GM23338 (cell line): ENCODE measurements at regions not wholly inside any gene's neighbourhood (a gene's known extent, or its start where the extent isn't known, plus 50 kb on each side); places are given as distances from the start of the nearest gene placed in this dataset.

Experiments
- ATAC-seq: fragments of 200-7000 bp; cut with Tn5 transposase; 3 replicates; pipeline ENCODE4 v1.9.1; 2020
- DNase-seq: peaks from one replicate; pipeline ENCODE4 v3.0.0-alpha.2; 2015; ENCODE audit warnings: low spot score
- H2AFZ ChIP-seq: fragments of 200-600 bp; sonication (generic); 2 replicates; pipeline ENCODE4 v1.8.0; 2016; ENCODE audit warnings: antibody characterized with exemption, mild to moderate bottlenecking, moderate library complexity
- H3F3A ChIP-seq: fragments of 200-600 bp; sonication (generic); replicated peaks from 2 replicates; pipeline ENCODE4 v1.8.0; 2017; ENCODE audit warnings: antibody characterized with exemption, mixed run types, low read depth
- H3K27ac ChIP-seq: fragments of 200-600 bp; sonication (generic); 2 replicates; pipeline ENCODE4 v1.6.1; 2016; ENCODE audit warnings: low read depth
- H3K27me3 ChIP-seq: fragments of 200-600 bp; sonication (generic); 2 replicates; pipeline ENCODE4 v1.8.0; 2016; ENCODE audit warnings: mild to moderate bottlenecking, mixed run types, moderate library complexity; ENCODE audit not compliant: insufficient read depth
- H3K36me3 ChIP-seq: fragments of 200-600 bp; sonication (generic); 2 replicates; pipeline ENCODE4 v1.8.0; 2016; ENCODE audit warnings: mild to moderate bottlenecking; ENCODE audit not compliant: insufficient read depth
- H3K4me1 ChIP-seq: fragments of 200-600 bp; sonication (generic); 2 replicates; pipeline ENCODE4 v1.8.0; 2016; ENCODE audit warnings: mild to moderate bottlenecking, moderate library complexity; ENCODE audit not compliant: insufficient read depth
- H3K4me2 ChIP-seq: fragments of 200-600 bp; sonication (generic); 2 replicates; pipeline ENCODE4 v1.7.1; 2017; ENCODE audit warnings: mixed run types
- H3K4me3 ChIP-seq: fragments of 200-600 bp; sonication (generic); 2 replicates; pipeline ENCODE4 v1.6.1; 2016; ENCODE audit warnings: mixed run types
- H3K79me2 ChIP-seq: fragments of 200-600 bp; sonication (generic); replicated peaks from 2 replicates; pipeline ENCODE4 v1.8.0; 2017; ENCODE audit warnings: mild to moderate bottlenecking; ENCODE audit not compliant: insufficient read depth
- H3K9me2 ChIP-seq: fragments of 200-600 bp; sonication (generic); 2 replicates; pipeline ENCODE4 v1.8.0; 2017; ENCODE audit not compliant: insufficient read depth
- H4K20me1 ChIP-seq: fragments of 200-600 bp; sonication (generic); replicated peaks from 2 replicates; pipeline ENCODE4 v1.8.0; 2017; ENCODE audit warnings: mild to moderate bottlenecking; ENCODE audit not compliant: insufficient read depth
- H3K27ac Mint-ChIP-seq: 2 replicates; pipeline ENCODE4 v1.8.0; 2020; ENCODE audit warnings: inconsistent platforms, mild to moderate bottlenecking, moderate library complexity, mixed read lengths
- H3K27me3 Mint-ChIP-seq: 3 replicates; pipeline ENCODE4 v1.8.0; 2022; ENCODE audit warnings: low read depth, mild to moderate bottlenecking, moderate library complexity, mixed read lengths, inconsistent platforms; ENCODE audit not compliant: insufficient read depth, poor library complexity
- H3K36me3 Mint-ChIP-seq: 3 replicates; pipeline ENCODE4 v1.8.0; 2021; ENCODE audit warnings: low read depth, mild to moderate bottlenecking, inconsistent platforms, moderate library complexity, mixed read lengths
- H3K4me1 Mint-ChIP-seq: 3 replicates; pipeline ENCODE4 v1.8.0; 2020; ENCODE audit warnings: mild to moderate bottlenecking, inconsistent platforms, mixed read lengths
- H3K4me3 Mint-ChIP-seq: 3 replicates; pipeline ENCODE4 v1.8.0; 2021; ENCODE audit warnings: moderate library complexity, mild to moderate bottlenecking, inconsistent platforms, mixed read lengths
- H3K9me3 Mint-ChIP-seq: 3 replicates; pipeline ENCODE4 v1.8.0; 2020; ENCODE audit warnings: moderate library complexity, mild to moderate bottlenecking, inconsistent platforms, mixed read lengths
- CREB1 ChIP-seq: fragments of 250-450 bp; sonication (Bioruptor Pico); IDR thresholded peaks from 2 replicates; pipeline ENCODE4 v1.5.0; 2020; ENCODE audit warnings: low read depth, mild to moderate bottlenecking, moderate library complexity
- EZH2 ChIP-seq: fragments of 200-600 bp; sonication (generic); IDR thresholded peaks from one replicate; pipeline ENCODE4 v1.8.0; 2017; ENCODE audit warnings: antibody characterized with exemption, mild to moderate bottlenecking, low read depth; ENCODE audit not compliant: unreplicated experiment
- EZH2phosphoT487 ChIP-seq: fragments of 200-600 bp; sonication (generic); IDR thresholded peaks from one replicate; pipeline ENCODE4 v1.8.1; 2018; ENCODE audit warnings: antibody characterized with exemption; ENCODE audit not compliant: unreplicated experiment
- JUNB ChIP-seq: IDR thresholded peaks from one replicate; pipeline ENCODE4 v1.6.1; 2016; ENCODE audit warnings: antibody characterized with exemption; ENCODE audit not compliant: unreplicated experiment
- NANOG ChIP-seq: IDR thresholded peaks from 2 replicates; pipeline ENCODE4 v1.6.1; 2016; ENCODE audit warnings: antibody characterized with exemption, borderline replicate concordance
- POLR2AphosphoS5 ChIP-seq: IDR thresholded peaks from 2 replicates; pipeline ENCODE4 v1.6.1; 2016; ENCODE audit warnings: antibody characterized with exemption, low read depth
- STAT1 ChIP-seq: IDR thresholded peaks from one replicate; pipeline ENCODE4 v1.6.1; 2016; ENCODE audit warnings: antibody characterized with exemption; ENCODE audit not compliant: unreplicated experiment
- ZNF114 ChIP-seq: fragments of 250-450 bp; sonication (Bioruptor Pico); IDR thresholded peaks from 2 replicates; pipeline ENCODE4 v1.5.0; 2020; ENCODE audit warnings: mild to moderate bottlenecking, moderate library complexity
- ZNF331 ChIP-seq: fragments of 250-450 bp; sonication (Bioruptor Pico); IDR thresholded peaks from 2 replicates; pipeline ENCODE4 v1.5.0; 2020; ENCODE audit warnings: low read depth, mild to moderate bottlenecking, moderate library complexity
- ZNF462 ChIP-seq: fragments of 250-450 bp; sonication (Bioruptor Pico); IDR thresholded peaks from 2 replicates; pipeline ENCODE4 v1.5.0; 2020; ENCODE audit warnings: mild to moderate bottlenecking, moderate library complexity
- TF ChIP-seq, protein P1 (sequence below): IDR thresholded peaks from one replicate; pipeline ENCODE4 v1.6.1; 2018; ENCODE audit warnings: antibody characterized with exemption; ENCODE audit not compliant: unreplicated experiment
- TF ChIP-seq, protein P2 (sequence below), 2 experiments: fragments of 200-600 bp in 1 of 2; sonication (generic) in 1 of 2; conservative IDR thresholded peaks; 2 replicates each; pipeline versions ENCODE4 v1.5.1 to v1.6.1; 2016 to 2017; ENCODE audit warnings: antibody characterized with exemption in 2 of 2, low read depth in 2 of 2, mild to moderate bottlenecking in 2 of 2, moderate library complexity in 1 of 2
- TF ChIP-seq, protein P3 (sequence below): IDR thresholded peaks from 2 replicates; pipeline ENCODE4 v1.6.1; 2016; ENCODE audit warnings: antibody characterized with exemption

- TF ChIP-seq, protein P1, sequence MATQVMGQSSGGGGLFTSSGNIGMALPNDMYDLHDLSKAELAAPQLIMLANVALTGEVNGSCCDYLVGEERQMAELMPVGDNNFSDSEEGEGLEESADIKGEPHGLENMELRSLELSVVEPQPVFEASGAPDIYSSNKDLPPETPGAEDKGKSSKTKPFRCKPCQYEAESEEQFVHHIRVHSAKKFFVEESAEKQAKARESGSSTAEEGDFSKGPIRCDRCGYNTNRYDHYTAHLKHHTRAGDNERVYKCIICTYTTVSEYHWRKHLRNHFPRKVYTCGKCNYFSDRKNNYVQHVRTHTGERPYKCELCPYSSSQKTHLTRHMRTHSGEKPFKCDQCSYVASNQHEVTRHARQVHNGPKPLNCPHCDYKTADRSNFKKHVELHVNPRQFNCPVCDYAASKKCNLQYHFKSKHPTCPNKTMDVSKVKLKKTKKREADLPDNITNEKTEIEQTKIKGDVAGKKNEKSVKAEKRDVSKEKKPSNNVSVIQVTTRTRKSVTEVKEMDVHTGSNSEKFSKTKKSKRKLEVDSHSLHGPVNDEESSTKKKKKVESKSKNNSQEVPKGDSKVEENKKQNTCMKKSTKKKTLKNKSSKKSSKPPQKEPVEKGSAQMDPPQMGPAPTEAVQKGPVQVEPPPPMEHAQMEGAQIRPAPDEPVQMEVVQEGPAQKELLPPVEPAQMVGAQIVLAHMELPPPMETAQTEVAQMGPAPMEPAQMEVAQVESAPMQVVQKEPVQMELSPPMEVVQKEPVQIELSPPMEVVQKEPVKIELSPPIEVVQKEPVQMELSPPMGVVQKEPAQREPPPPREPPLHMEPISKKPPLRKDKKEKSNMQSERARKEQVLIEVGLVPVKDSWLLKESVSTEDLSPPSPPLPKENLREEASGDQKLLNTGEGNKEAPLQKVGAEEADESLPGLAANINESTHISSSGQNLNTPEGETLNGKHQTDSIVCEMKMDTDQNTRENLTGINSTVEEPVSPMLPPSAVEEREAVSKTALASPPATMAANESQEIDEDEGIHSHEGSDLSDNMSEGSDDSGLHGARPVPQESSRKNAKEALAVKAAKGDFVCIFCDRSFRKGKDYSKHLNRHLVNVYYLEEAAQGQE = no peak
These were observed 388.9 kb downstream of the NPIPA8 start (continued) for GRCh38 chr16:17947637-17948036.

DNA sequence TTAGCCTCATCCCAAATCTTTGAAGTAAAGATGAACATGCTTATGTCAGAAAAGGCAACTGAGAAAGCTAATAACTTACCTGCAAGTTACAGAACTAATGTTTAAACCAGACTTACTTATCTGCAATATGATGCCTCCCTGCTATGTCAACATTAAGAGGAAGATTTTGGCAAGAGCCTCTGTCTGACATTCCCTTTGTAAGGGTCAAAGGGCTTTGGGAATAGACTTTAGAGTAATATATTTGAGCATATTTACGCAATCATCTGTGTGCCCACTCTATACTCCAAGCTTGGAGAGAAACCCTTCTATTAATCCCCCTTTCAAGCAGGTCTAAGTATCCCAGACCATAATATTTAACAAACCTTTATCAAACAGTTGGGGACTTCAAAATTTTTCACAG is 389.4 kb downstream of the NPIPA8 start:
- no peak overlapping the region for H3K4me2 ChIP-seq
- H3K9me2 ChIP-seq = no peaks in the 10 kb centered on the region; the same call in none of the 2 replicates
- no peaks in the 10 kb centered on the region for H3K27me3 Mint-ChIP-seq
- H3K4me3 ChIP-seq = no peak overlapping the region
- no peaks in the 10 kb centered on the region for H3K79me2 ChIP-seq
- no peak overlapping the region for H3K27ac Mint-ChIP-seq
- peaks cover 9% of the 10 kb centered on the region; the same call in 1 of the 2 replicates for H3K4me1 ChIP-seq
- H3F3A ChIP-seq = no peaks in the 10 kb centered on the region; the same call in 1 of the 2 replicates
- peaks cover 16% of the 10 kb centered on the region for H3K4me1 Mint-ChIP-seq
- H3K36me3 ChIP-seq = no peaks in the 10 kb centered on the region
- H2AFZ ChIP-seq = no peak overlapping the region
- DNase-seq (no peak), ATAC-seq (no peak)
- H3K4me3 Mint-ChIP-seq = no peak overlapping the region
- no peaks in the 10 kb centered on the region for H4K20me1 ChIP-seq
- H3K36me3 Mint-ChIP-seq = peaks cover 5% of the 10 kb centered on the region; the same call in 1 of the 3 replicates
- H3K27me3 ChIP-seq = no peaks in the 10 kb centered on the region
- H3K9me3 Mint-ChIP-seq = peaks cover 5% of the 10 kb centered on the region; the same call in 2 of the 3 replicates
- no peak overlapping the region for H3K27ac ChIP-seq
- TF ChIP-seq ZNF114 (CRISPR knock-in tag) (no peak), STAT1 (no peak), POLR2AphosphoS5 (no peak), CREB1 (no peak), ZNF462 (CRISPR knock-in tag) (no peak), EZH2 (no peak), JUNB (no peak), NANOG (no peak), EZH2phosphoT487 (no peak), ZNF331 (CRISPR knock-in tag) (no peak)
- TF ChIP-seq, protein P2, sequence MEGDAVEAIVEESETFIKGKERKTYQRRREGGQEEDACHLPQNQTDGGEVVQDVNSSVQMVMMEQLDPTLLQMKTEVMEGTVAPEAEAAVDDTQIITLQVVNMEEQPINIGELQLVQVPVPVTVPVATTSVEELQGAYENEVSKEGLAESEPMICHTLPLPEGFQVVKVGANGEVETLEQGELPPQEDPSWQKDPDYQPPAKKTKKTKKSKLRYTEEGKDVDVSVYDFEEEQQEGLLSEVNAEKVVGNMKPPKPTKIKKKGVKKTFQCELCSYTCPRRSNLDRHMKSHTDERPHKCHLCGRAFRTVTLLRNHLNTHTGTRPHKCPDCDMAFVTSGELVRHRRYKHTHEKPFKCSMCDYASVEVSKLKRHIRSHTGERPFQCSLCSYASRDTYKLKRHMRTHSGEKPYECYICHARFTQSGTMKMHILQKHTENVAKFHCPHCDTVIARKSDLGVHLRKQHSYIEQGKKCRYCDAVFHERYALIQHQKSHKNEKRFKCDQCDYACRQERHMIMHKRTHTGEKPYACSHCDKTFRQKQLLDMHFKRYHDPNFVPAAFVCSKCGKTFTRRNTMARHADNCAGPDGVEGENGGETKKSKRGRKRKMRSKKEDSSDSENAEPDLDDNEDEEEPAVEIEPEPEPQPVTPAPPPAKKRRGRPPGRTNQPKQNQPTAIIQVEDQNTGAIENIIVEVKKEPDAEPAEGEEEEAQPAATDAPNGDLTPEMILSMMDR (conservative IDR thresholded peaks at IDR 0.05; ENCODE audit: low read depth in 2 of 2) = no peak
- TF ChIP-seq, protein P3, sequence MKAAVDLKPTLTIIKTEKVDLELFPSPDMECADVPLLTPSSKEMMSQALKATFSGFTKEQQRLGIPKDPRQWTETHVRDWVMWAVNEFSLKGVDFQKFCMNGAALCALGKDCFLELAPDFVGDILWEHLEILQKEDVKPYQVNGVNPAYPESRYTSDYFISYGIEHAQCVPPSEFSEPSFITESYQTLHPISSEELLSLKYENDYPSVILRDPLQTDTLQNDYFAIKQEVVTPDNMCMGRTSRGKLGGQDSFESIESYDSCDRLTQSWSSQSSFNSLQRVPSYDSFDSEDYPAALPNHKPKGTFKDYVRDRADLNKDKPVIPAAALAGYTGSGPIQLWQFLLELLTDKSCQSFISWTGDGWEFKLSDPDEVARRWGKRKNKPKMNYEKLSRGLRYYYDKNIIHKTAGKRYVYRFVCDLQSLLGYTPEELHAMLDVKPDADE = no peak
